WERI-Rb-1 (cell line): ENCODE measurements at regions not wholly inside any gene's neighbourhood (a gene's known extent, or its start where the extent isn't known, plus 50 kb on each side); places are given as distances from the start of the nearest gene placed in this dataset.

ENCODE experiments used
- DNase-seq: peaks from one replicate; pipeline ENCODE4 v3.0.0-alpha.2; 2020
- H3K27ac ChIP-seq: fragments of 250-450 bp; sonication (Bioruptor Pico); 2 replicates; pipeline ENCODE4 v1.5.1; 2020; ENCODE audit warnings: mild to moderate bottlenecking, moderate library complexity
- H3K27me3 ChIP-seq: fragments of 250-450 bp; sonication (Bioruptor Pico); 2 replicates; pipeline ENCODE4 v1.5.1; 2021; ENCODE audit warnings: mild to moderate bottlenecking, low read depth, moderate library complexity; ENCODE audit not compliant: insufficient read depth, severe bottlenecking
- H3K36me3 ChIP-seq: fragments of 250-450 bp; sonication (Bioruptor Pico); 2 replicates; pipeline ENCODE4 v1.5.1; 2020; ENCODE audit warnings: mild to moderate bottlenecking, moderate library complexity
- H3K4me3 ChIP-seq: 2 replicates; pipeline ENCODE4 v1.5.1; 2011; ENCODE audit warnings: low read depth, mild to moderate bottlenecking, control low read depth, low read length
- H3K9me3 ChIP-seq: fragments of 250-450 bp; sonication (Bioruptor Pico); 2 replicates; pipeline ENCODE4 v1.5.1; 2021; ENCODE audit warnings: mild to moderate bottlenecking, moderate library complexity; ENCODE audit not compliant: severe bottlenecking
- CTCF ChIP-seq: IDR thresholded peaks from 2 replicates; pipeline ENCODE4 v1.5.1; 2011; ENCODE audit warnings: low read depth, mild to moderate bottlenecking, control low read depth, inconsistent platforms, low read length

GRCh38 chr7:82675396-82675795 is 231.8 kb upstream of the CACNA2D1 start:
- H3K27ac ChIP-seq: no peak overlapping the region
- no peak overlapping the region for H3K4me3 ChIP-seq
- no peaks in the 10 kb centered on the region for H3K36me3 ChIP-seq
- no peaks in the 10 kb centered on the region for H3K9me3 ChIP-seq
- H3K27me3 ChIP-seq: no peaks in the 10 kb centered on the region
- TF ChIP-seq CTCF: no peak
- no peak for DNase-seq

GRCh38 chr7:82674268-82674667 is 230.7 kb upstream of the CACNA2D1 start:
- Histone ChIP-seq H3K9me3 (no peaks in the 10 kb centered on the region), H3K27me3 (no peaks in the 10 kb centered on the region), H3K4me3 (no peak overlapping the region), H3K36me3 (no peaks in the 10 kb centered on the region), H3K27ac (no peak overlapping the region)
- TF ChIP-seq CTCF: no peak
- no peak for DNase-seq

- H3K27me3 ChIP-seq: no peaks in the 10 kb centered on the region
- no peak for DNase-seq
- H3K9me3 ChIP-seq: no peaks in the 10 kb centered on the region
- H3K36me3 ChIP-seq: no peaks in the 10 kb centered on the region
- no peak overlapping the region for H3K4me3 ChIP-seq
- TF ChIP-seq CTCF: no peak
- no peak overlapping the region for H3K27ac ChIP-seq
Observed at GRCh38 chr7:82672078-82672477, 228.5 kb upstream of the CACNA2D1 start.

- H3K27me3 ChIP-seq: no peaks in the 10 kb centered on the region
- TF ChIP-seq CTCF: no peak
- H3K9me3 ChIP-seq: no peaks in the 10 kb centered on the region
- no peak overlapping the region for H3K27ac ChIP-seq
- no peak overlapping the region for H3K4me3 ChIP-seq
- DNase-seq: no peak
- no peaks in the 10 kb centered on the region for H3K36me3 ChIP-seq
Observed at GRCh38 chr7:82669141-82669540, 225.6 kb upstream of the CACNA2D1 start.

- Histone ChIP-seq H3K4me3 (no peak overlapping the region), H3K27me3 (no peaks in the 10 kb centered on the region), H3K27ac (no peak overlapping the region), H3K9me3 (no peaks in the 10 kb centered on the region), H3K36me3 (no peaks in the 10 kb centered on the region)
- no peak for DNase-seq
- no peak for TF ChIP-seq CTCF
Observed at GRCh38 chr7:82668676-82669075, 225.1 kb upstream of the CACNA2D1 start.

- H3K36me3 ChIP-seq: no peaks in the 10 kb centered on the region
- H3K4me3 ChIP-seq: no peak overlapping the region
- H3K27ac ChIP-seq: no peak overlapping the region
- no peaks in the 10 kb centered on the region for H3K27me3 ChIP-seq
- no peaks in the 10 kb centered on the region for H3K9me3 ChIP-seq
- no peak for DNase-seq
- no peak for TF ChIP-seq CTCF
Observed at GRCh38 chr7:82665966-82666507, 222.5 kb upstream of the CACNA2D1 start.
